Mesenchymal stem cell (in vitro differentiated cells and primary cell): ENCODE measurements at regions not wholly inside any gene's neighbourhood (a gene's known extent, or its start where the extent isn't known, plus 50 kb on each side); places are given as distances from the start of the nearest gene placed in this dataset.
A peak's percentile ranks its signal among the peaks of the same experiment; 100 is the strongest.

Source experiments
- DNase-seq: peaks from one replicate; pipeline ENCODE4 v3.0.0-alpha.2; 2013
- H2AFZ ChIP-seq: one replicate; pipeline ENCODE4 v1.6.1; 2013; ENCODE audit warnings: low read depth, mild to moderate bottlenecking, control low read depth, inconsistent platforms, low read length, moderate library complexity
- H2AK5ac ChIP-seq: 2 replicates; pipeline ENCODE4 v1.6.1; 2013; ENCODE audit warnings: low read length, moderate library complexity, mild to moderate bottlenecking, inconsistent platforms; ENCODE audit not compliant: severe bottlenecking
- H2BK120ac ChIP-seq: one replicate; pipeline ENCODE4 v1.6.1; 2013; ENCODE audit warnings: low read depth, mild to moderate bottlenecking, inconsistent platforms, low read length, moderate library complexity
- H2BK12ac ChIP-seq, 2 experiments: one replicate each; pipeline ENCODE4 v1.6.1; 2013; ENCODE audit warnings: inconsistent platforms in 2 of 2, low read length in 2 of 2, mild to moderate bottlenecking in 2 of 2, moderate library complexity in 2 of 2, control low read depth in 1 of 2
- H2BK15ac ChIP-seq: one replicate; pipeline ENCODE4 v1.6.1; 2013; ENCODE audit warnings: mild to moderate bottlenecking, low read depth, inconsistent platforms; ENCODE audit not compliant: poor library complexity, severe bottlenecking
- H2BK5ac ChIP-seq: 2 replicates; pipeline ENCODE4 v1.6.1; 2013; ENCODE audit warnings: low read depth, mild to moderate bottlenecking, low read length, control low read depth, inconsistent platforms; ENCODE audit not compliant: poor library complexity, severe bottlenecking
- H3K14ac ChIP-seq, 2 experiments: one replicate each; pipeline ENCODE4 v1.6.1; 2013; ENCODE audit warnings: inconsistent platforms in 2 of 2, low read length in 2 of 2, control low read depth in 1 of 2, mild to moderate bottlenecking in 1 of 2, moderate library complexity in 1 of 2
- H3K18ac ChIP-seq, 2 experiments: one replicate each; pipeline ENCODE4 v1.6.1; 2013; ENCODE audit warnings: inconsistent platforms in 2 of 2, low read length in 2 of 2, control low read depth in 1 of 2, low read depth in 1 of 2, mild to moderate bottlenecking in 1 of 2
- H3K23ac ChIP-seq, 2 experiments: one replicate each; pipeline ENCODE4 v1.6.1; 2013; ENCODE audit warnings: inconsistent platforms in 2 of 2, low read length in 2 of 2, mild to moderate bottlenecking in 2 of 2, moderate library complexity in 2 of 2, control low read depth in 1 of 2
- H3K27ac ChIP-seq: 2 replicates; pipeline ENCODE4 v1.5.1; 2013; ENCODE audit warnings: mild to moderate bottlenecking, moderate library complexity, low read length, control low read depth, inconsistent platforms; ENCODE audit not compliant: poor library complexity, severe bottlenecking
- H3K27me3 ChIP-seq, 2 experiments: 2 replicates each; pipeline versions ENCODE4 v1.6.1 to v1.7.0; 2013; ENCODE audit warnings: low read length in 2 of 2, mild to moderate bottlenecking in 2 of 2, moderate library complexity in 2 of 2, control low read depth in 1 of 2, inconsistent platforms in 1 of 2; ENCODE audit not compliant: control insufficient read depth in 1 of 2, insufficient read depth in 1 of 2
- H3K36me3 ChIP-seq, 2 experiments: 2 replicates each; pipeline versions ENCODE4 v1.6.1 to v1.7.0; 2013; ENCODE audit warnings: low read length in 2 of 2, control low read depth in 1 of 2, inconsistent platforms in 1 of 2, low read depth in 1 of 2, mild to moderate bottlenecking in 1 of 2; ENCODE audit not compliant: insufficient read depth in 2 of 2, control insufficient read depth in 1 of 2
- H3K4ac ChIP-seq, 2 experiments: one replicate each; pipeline ENCODE4 v1.6.1; 2013; ENCODE audit warnings: inconsistent platforms in 2 of 2, low read length in 2 of 2, mild to moderate bottlenecking in 2 of 2, moderate library complexity in 2 of 2, control low read depth in 1 of 2, low read depth in 1 of 2
- H3K4me1 ChIP-seq: 2 replicates; pipeline ENCODE4 v1.6.1; 2013; ENCODE audit warnings: low read depth, low read length, control low read depth; ENCODE audit not compliant: control insufficient read depth, insufficient read depth
- H3K4me2 ChIP-seq: 2 replicates; pipeline ENCODE4 v1.6.1; 2013; ENCODE audit warnings: low read length, mild to moderate bottlenecking, inconsistent platforms; ENCODE audit not compliant: poor library complexity, severe bottlenecking
- H3K4me3 ChIP-seq, 2 experiments: 2 replicates each; pipeline versions ENCODE4 v1.5.1 to v1.7.0; 2013; ENCODE audit warnings: low read length in 2 of 2, mild to moderate bottlenecking in 2 of 2, control low read depth in 1 of 2, low read depth in 1 of 2; ENCODE audit not compliant: insufficient read depth in 1 of 2
- H3K79me1 ChIP-seq: replicated peaks from 2 replicates; pipeline ENCODE4 v1.6.1; 2013; ENCODE audit warnings: mild to moderate bottlenecking, control low read depth, low read length, inconsistent platforms; ENCODE audit not compliant: poor library complexity, severe bottlenecking
- H3K9ac ChIP-seq: 2 replicates; pipeline ENCODE4 v1.7.0; 2013; ENCODE audit warnings: mild to moderate bottlenecking, low read length, moderate library complexity
- H3K9me3 ChIP-seq: 2 replicates; pipeline ENCODE4 v1.7.0; 2013; ENCODE audit warnings: mild to moderate bottlenecking, low read length; ENCODE audit not compliant: control insufficient read depth
- H4K8ac ChIP-seq: one replicate; pipeline ENCODE4 v1.6.1; 2013; ENCODE audit warnings: inconsistent platforms, mild to moderate bottlenecking, low read length, moderate library complexity
- H4K91ac ChIP-seq: one replicate; pipeline ENCODE4 v1.6.1; 2013; ENCODE audit warnings: mild to moderate bottlenecking, low read length, inconsistent platforms
- WGBS: methylation state at CpG from one replicate; pipeline ENCODE4 v1.1.7; 2013; ENCODE audit warnings: mixed read lengths; 5-methylcytosine and 5-hydroxymethylcytosine counted together

- no peak overlapping the region for H3K27ac ChIP-seq
- no peak overlapping the region for H2AFZ ChIP-seq
- no peaks in the 10 kb centered on the region for H3K36me3 ChIP-seq
- no peak overlapping the region for H3K18ac ChIP-seq
- no peak overlapping the region for H2BK120ac ChIP-seq
- no peak overlapping the region for H2AK5ac ChIP-seq
- no peak overlapping the region for H4K8ac ChIP-seq
- no peak overlapping the region for H3K4ac ChIP-seq
- H3K9me3 ChIP-seq, result no peaks in the 10 kb centered on the region
- peaks cover 0 to 23% of the 10 kb centered on the region in 2 experiments for H3K27me3 ChIP-seq
- no peaks in the 10 kb centered on the region for H3K79me1 ChIP-seq
- 83% methylated on average over 1 of the region's 1 CpG for WGBS
- H3K9ac ChIP-seq, result no peak overlapping the region
- no peak overlapping the region for H2BK12ac ChIP-seq
- DNase-seq, result no peak
- no peak overlapping the region for H3K4me2 ChIP-seq
- H2BK5ac ChIP-seq, result no peak overlapping the region
- H4K91ac ChIP-seq, result no peak overlapping the region
- H3K4me1 ChIP-seq, result peaks cover 12% of the 10 kb centered on the region
- no peak overlapping the region for H3K14ac ChIP-seq
- no peak overlapping the region for H3K4me3 ChIP-seq
- no peak overlapping the region for H2BK15ac ChIP-seq
- H3K23ac ChIP-seq, result no peak overlapping the region
Observed at GRCh38 chr6:3515669-3516068, 58.8 kb upstream of the SLC22A23 start.

DNA sequence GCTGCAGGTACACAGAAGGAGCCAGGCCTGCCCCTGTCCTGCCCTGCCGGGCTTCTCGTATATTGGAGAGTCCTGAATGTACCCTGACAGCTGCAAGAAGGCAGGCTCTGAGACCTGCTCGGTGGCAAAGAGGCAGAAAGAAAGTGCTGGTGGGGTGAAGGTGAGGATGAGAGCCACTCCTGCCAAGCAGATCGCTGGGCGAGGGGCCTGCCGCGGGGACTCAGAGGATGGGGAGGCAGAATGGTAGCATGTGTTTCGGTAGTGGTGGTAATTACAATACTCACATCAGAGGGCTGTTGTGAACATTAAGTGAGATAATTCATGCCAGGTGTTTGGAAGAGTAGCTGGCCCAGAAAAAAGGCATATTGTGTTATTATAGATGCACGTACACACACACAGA is 56.6 kb upstream of the SLC22A23 start:
- no peaks in the 10 kb centered on the region for H3K9me3 ChIP-seq
- peaks cover 0 to 26% of the 10 kb centered on the region in 2 experiments for H3K27me3 ChIP-seq
- no peak overlapping the region for H4K91ac ChIP-seq
- no peak overlapping the region for H2BK120ac ChIP-seq
- no peak overlapping the region for H2AFZ ChIP-seq
- H2AK5ac ChIP-seq, result no peak overlapping the region
- no peak overlapping the region for H3K9ac ChIP-seq
- H3K36me3 ChIP-seq, result no peaks in the 10 kb centered on the region
- no peak overlapping the region for H2BK5ac ChIP-seq
- DNase-seq, result no peak
- no peak overlapping the region for H3K4ac ChIP-seq
- H3K27ac ChIP-seq, result no peak overlapping the region
- H2BK15ac ChIP-seq, result no peak overlapping the region
- peaks cover 9% of the 10 kb centered on the region for H3K4me1 ChIP-seq
- H3K18ac ChIP-seq, result no peak overlapping the region
- no peak overlapping the region for H3K23ac ChIP-seq
- H3K14ac ChIP-seq, result no peak overlapping the region
- no peak overlapping the region for H3K4me3 ChIP-seq
- H3K79me1 ChIP-seq, result no peaks in the 10 kb centered on the region
- H3K4me2 ChIP-seq, result no peak overlapping the region
- no peak overlapping the region for H4K8ac ChIP-seq
- no peak overlapping the region for H2BK12ac ChIP-seq
- WGBS, result 88% methylated on average over 8 of the region's 9 CpGs

DNA sequence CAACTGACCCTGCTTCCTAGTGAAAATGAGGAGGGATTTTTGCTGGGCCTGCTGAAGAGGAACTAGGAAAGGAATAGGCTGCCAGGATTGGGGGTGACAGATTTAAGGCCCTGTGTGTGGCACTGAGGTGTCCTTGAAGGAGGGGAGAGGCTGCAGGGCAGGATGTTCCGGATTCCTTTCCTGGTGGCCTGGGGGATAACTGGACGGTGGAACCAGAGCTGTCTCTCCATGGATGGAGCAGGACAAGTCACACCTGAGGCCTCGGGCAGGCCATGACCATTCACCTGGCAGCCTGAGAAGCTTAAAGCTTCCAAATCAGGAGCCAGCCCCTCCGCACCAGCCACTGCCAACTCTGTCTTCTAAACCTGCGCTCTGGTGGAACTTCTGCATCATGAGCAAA is 56.0 kb upstream of the SLC22A23 start:
- Histone ChIP-seq H3K9ac (no peak overlapping the region), H2BK12ac (no peak overlapping the region), H2AK5ac (no peak overlapping the region), H2BK120ac (no peak overlapping the region), H2AFZ (no peak overlapping the region), H3K18ac (no peak overlapping the region), H3K9me3 (no peaks in the 10 kb centered on the region), H2BK15ac (no peak overlapping the region), H4K8ac (no peak overlapping the region), H3K4me2 (no peak overlapping the region), H4K91ac (no peak overlapping the region), H3K27ac (no peak overlapping the region), H3K4me1 (peaks cover 3% of the 10 kb centered on the region), H3K36me3 (no peaks in the 10 kb centered on the region), H3K4me3 (no peak overlapping the region), H2BK5ac (no peak overlapping the region), H3K4ac (no peak overlapping the region), H3K23ac (no peak overlapping the region), H3K27me3 (peaks cover 0 to 26% of the 10 kb centered on the region in 2 experiments), H3K79me1 (no peaks in the 10 kb centered on the region), H3K14ac (no peak overlapping the region)
- 91% methylated on average over 5 of the region's 5 CpGs for whole genome bisulfite sequencing
- DNase-seq, result no peak

- H3K14ac ChIP-seq, result no peak overlapping the region
- peak overlapping the region; percentile 11 for H4K91ac ChIP-seq
- peak overlapping the region; percentile 31 for H2AK5ac ChIP-seq
- no peak overlapping the region for H3K9ac ChIP-seq
- no peak overlapping the region for H2AFZ ChIP-seq
- no peak overlapping the region for H3K4me3 ChIP-seq
- H3K27ac ChIP-seq, result no peak overlapping the region
- H3K4me1 ChIP-seq, result no peaks in the 10 kb centered on the region
- H3K79me1 ChIP-seq, result no peaks in the 10 kb centered on the region
- DNase-seq, result no peak
- no peak overlapping the region for H3K23ac ChIP-seq
- H3K4me2 ChIP-seq, result no peak overlapping the region
- no peak overlapping the region for H4K8ac ChIP-seq
- no peak overlapping the region for H2BK15ac ChIP-seq
- H2BK12ac ChIP-seq, result no peak overlapping the region
- no peaks in the 10 kb centered on the region for H3K9me3 ChIP-seq
- no peaks in the 10 kb centered on the region for H3K36me3 ChIP-seq
- H3K4ac ChIP-seq, result no peak overlapping the region
- no peak overlapping the region for H2BK5ac ChIP-seq
- peaks cover 0 to 31% of the 10 kb centered on the region in 2 experiments for H3K27me3 ChIP-seq
- no peak overlapping the region for H3K18ac ChIP-seq
- no peak overlapping the region for H2BK120ac ChIP-seq
- 82% methylated on average over 7 of the region's 8 CpGs for WGBS
Observed at GRCh38 chr6:3510617-3511016, 53.8 kb upstream of the SLC22A23 start.
